Right atrium auricular region (tissue), 2 donors: ENCODE measurements at regions not wholly inside any gene's neighbourhood (a gene's known extent, or its start where the extent isn't known, plus 50 kb on each side); places are given as distances from the start of the nearest gene placed in this dataset.

ENCODE experiments used
- DNase-seq: peaks from one replicate; pipeline ENCODE4 v3.0.0-alpha.2; 2019; ENCODE audit warnings: low spot score
- H3K27ac ChIP-seq, 2 donors: fragments of 200-600 bp; sonication (generic); 1 replicate in 1 of 2; 2 replicates in 1 of 2; pipeline ENCODE4 v1.5.1; 2016 to 2019
- H3K27me3 ChIP-seq, 2 donors: fragments of 200-600 bp; sonication (generic); one replicate each; pipeline versions ENCODE4 v1.5.1 to v1.6.0; 2017 to 2019
- H3K36me3 ChIP-seq: fragments of 200-600 bp; sonication (generic); one replicate; pipeline ENCODE4 v1.5.1; 2016
- H3K4me1 ChIP-seq, 2 donors: fragments of 200-600 bp; sonication (generic); one replicate each; pipeline versions ENCODE4 v1.5.1 to v1.6.0; 2017 to 2019
- H3K4me3 ChIP-seq, 2 donors: fragments of 200-600 bp; sonication (generic); 1 replicate in 1 of 2; 2 replicates in 1 of 2; pipeline ENCODE4 v1.5.1; 2017 to 2019; ENCODE audit warnings: mild to moderate bottlenecking in 1 of 2, moderate library complexity in 1 of 2
- H3K9me3 ChIP-seq, 2 donors: fragments of 200-600 bp; sonication (generic); one replicate each; pipeline ENCODE4 v1.5.1; 2019
- CTCF ChIP-seq, 2 donors: fragments of 200-600 bp; sonication (generic); IDR thresholded peaks; one replicate each; pipeline ENCODE4 v1.5.1; 2019; ENCODE audit warnings: antibody characterized with exemption in 2 of 2

DNA sequence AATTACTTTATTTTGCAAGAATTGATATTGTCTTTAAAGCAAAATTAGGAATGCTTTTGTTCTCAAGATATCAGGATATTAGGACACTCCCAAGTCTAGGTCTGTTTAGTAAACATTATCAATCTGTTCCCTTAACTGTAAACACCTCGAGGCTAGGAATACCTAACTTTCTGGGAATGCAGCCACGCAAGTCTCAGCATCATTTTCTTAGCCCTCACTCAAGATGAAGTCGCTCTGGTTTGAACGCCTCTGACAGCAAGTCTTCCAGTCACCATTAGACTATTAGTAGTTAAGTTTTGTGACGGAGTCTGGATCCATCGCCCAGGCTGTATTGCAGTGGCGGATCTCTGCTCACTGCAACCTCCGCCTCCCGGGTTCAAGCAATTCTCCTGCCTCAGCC lies 128.0 kb upstream of the MYO3A start:
- DNase-seq = no peak
- Histone ChIP-seq H3K4me3 (no peak overlapping the region), H3K27me3 (no peaks in the 10 kb centered on the region), H3K9me3 (peaks cover 0 to 2% of the 10 kb centered on the region in 2 donors), H3K27ac (no peak overlapping the region), H3K36me3 (no peaks in the 10 kb centered on the region), H3K4me1 (no peaks in the 10 kb centered on the region)
- TF ChIP-seq CTCF (IDR thresholded peaks at IDR 0.05) = no peak

- Histone ChIP-seq H3K4me3 (no peak overlapping the region), H3K27me3 (no peaks in the 10 kb centered on the region), H3K27ac (no peak overlapping the region), H3K36me3 (no peaks in the 10 kb centered on the region), H3K4me1 (no peaks in the 10 kb centered on the region), H3K9me3 (no peaks in the 10 kb centered on the region)
- DNase-seq = no peak
- no peak for TF ChIP-seq CTCF (IDR thresholded peaks at IDR 0.05)
Measured at GRCh38 chr10:25808372-25808771, 125.7 kb upstream of the MYO3A start.

DNA sequence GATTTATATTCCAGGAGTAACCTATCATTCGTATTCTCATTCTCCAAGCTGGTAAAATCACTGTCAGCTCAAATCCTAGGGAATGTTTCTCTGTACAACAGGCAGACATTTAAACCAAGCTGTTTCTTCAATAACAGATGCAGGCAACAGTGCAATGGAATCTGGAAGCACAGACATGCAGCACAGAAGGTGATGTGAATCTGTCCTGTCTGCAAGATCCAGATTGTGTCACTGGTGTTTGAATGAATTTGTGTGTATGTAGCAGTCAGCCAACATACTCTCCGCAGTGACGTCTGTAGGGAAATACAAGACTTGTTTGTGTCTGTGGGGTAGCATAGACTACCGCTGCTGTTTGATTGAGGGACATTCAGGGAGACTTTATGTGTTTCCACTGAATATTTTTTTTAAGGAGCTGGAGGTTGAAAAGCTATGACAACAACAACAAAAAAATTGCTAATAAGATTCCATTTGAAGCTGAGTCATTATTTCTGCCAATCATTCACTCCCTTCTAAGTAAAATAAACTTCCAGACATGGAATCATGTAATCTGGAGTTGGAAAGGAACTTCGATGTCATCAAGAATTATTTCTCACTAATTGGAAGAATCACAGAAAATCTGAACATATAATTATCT lies 122.9 kb upstream of the MYO3A start:
- no peaks in the 10 kb centered on the region for H3K9me3 ChIP-seq
- DNase-seq = no peak
- H3K27ac ChIP-seq = no peak overlapping the region
- H3K36me3 ChIP-seq = no peaks in the 10 kb centered on the region
- H3K4me3 ChIP-seq = no peak overlapping the region
- no peak for TF ChIP-seq CTCF (IDR thresholded peaks at IDR 0.05)
- no peaks in the 10 kb centered on the region for H3K27me3 ChIP-seq
- H3K4me1 ChIP-seq = no peaks in the 10 kb centered on the region

DNA sequence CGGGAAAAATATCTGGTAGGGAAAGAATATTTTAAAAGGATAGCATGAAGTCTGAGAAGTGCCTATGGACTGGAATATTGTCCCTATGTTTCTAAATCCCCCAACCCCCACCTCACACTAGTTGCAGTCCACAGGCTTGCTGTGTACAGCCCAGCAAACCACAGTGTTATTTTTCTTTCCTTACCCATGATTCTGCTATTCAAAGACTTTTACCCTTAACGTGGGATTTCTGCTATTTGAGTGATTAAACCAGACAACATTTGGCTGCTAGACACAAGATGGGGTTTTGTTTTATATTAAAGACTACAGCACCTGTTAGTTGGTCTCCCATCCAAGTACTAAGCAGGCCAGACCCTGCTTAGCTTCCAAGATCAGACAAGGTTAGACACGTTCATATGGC lies 120.5 kb upstream of the MYO3A start:
- Histone ChIP-seq H3K27me3 (no peaks in the 10 kb centered on the region), H3K36me3 (no peaks in the 10 kb centered on the region), H3K9me3 (no peaks in the 10 kb centered on the region), H3K4me3 (no peak overlapping the region), H3K4me1 (no peaks in the 10 kb centered on the region), H3K27ac (no peak overlapping the region)
- no peak for TF ChIP-seq CTCF (IDR thresholded peaks at IDR 0.05)
- no peak for DNase-seq

GRCh38 chr10:25815236-25815635 lies 118.8 kb upstream of the MYO3A start:
- Histone ChIP-seq H3K27ac (no peak overlapping the region), H3K4me1 (no peaks in the 10 kb centered on the region), H3K27me3 (no peaks in the 10 kb centered on the region), H3K36me3 (no peaks in the 10 kb centered on the region), H3K9me3 (no peaks in the 10 kb centered on the region), H3K4me3 (no peak overlapping the region)
- no peak for DNase-seq
- no peak for TF ChIP-seq CTCF (IDR thresholded peaks at IDR 0.05)
